Cerebellar cortex (tissue), 1 donor: ENCODE measurements at regions not wholly inside any gene's neighbourhood (a gene's known extent, or its start where the extent isn't known, plus 50 kb on each side); places are given as distances from the start of the nearest gene placed in this dataset.

Experiments used
- DNase-seq: peaks from one replicate; pipeline ENCODE4 v3.0.0-alpha.2; 2015; ENCODE audit warnings: low spot score

- DNase-seq: no peak
These were observed 99.2 kb upstream of the FGF3 start for GRCh38 chr11:69918231-69918937.

GRCh38 chr11:69918938-69919650 is 99.9 kb upstream of the FGF3 start:
- DNase-seq: peak; percentile 36

GRCh38 chr11:69919659-69920344 is 100.6 kb upstream of the FGF3 start:
- DNase-seq: no peak

GRCh38 chr11:69920345-69921127 is 101.3 kb upstream of the FGF3 start:
- no peak for DNase-seq

- no peak for DNase-seq
These were observed 102.2 kb upstream of the FGF3 start for GRCh38 chr11:69921128-69922014.

GRCh38 chr11:69922015-69922595 is 102.9 kb upstream of the FGF3 start:
- no peak for DNase-seq

- no peak for DNase-seq
These were observed 103.4 kb upstream of the FGF3 start for GRCh38 chr11:69922596-69923111.

GRCh38 chr11:69923196-69923595 is 104.0 kb upstream of the FGF3 start:
- DNase-seq: no peak

GRCh38 chr11:69923641-69924307 is 104.6 kb upstream of the FGF3 start:
- DNase-seq: no peak

- no peak for DNase-seq
These were observed 105.3 kb upstream of the FGF3 start for GRCh38 chr11:69924308-69925161.

GRCh38 chr11:69925366-69926196 is 106.4 kb upstream of the FGF3 start:
- no peak for DNase-seq

- DNase-seq: no peak
These were observed 107.3 kb upstream of the FGF3 start for GRCh38 chr11:69926376-69927050.

GRCh38 chr11:69928121-69928520 is 108.9 kb upstream of the FGF3 start:
- DNase-seq: no peak

GRCh38 chr11:69928975-69929374 is 109.8 kb upstream of the FGF3 start:
- DNase-seq: no peak

- no peak for DNase-seq
These were observed 111.2 kb upstream of the FGF3 start for GRCh38 chr11:69930081-69931059.
